Fibroblast of mammary gland (primary cell): ENCODE measurements at regions not wholly inside any gene's neighbourhood (a gene's known extent, or its start where the extent isn't known, plus 50 kb on each side); places are given as distances from the start of the nearest gene placed in this dataset.

ENCODE experiments used
- DNase-seq: peaks from one replicate; pipeline ENCODE4 v3.0.0-alpha.2; 2010; ENCODE audit warnings: low read depth
- H3K4me3 ChIP-seq: 2 replicates; pipeline ENCODE4 v1.5.1; 2011; ENCODE audit warnings: low read depth, mild to moderate bottlenecking, low read length, moderate library complexity; ENCODE audit not compliant: control insufficient read depth
- CTCF ChIP-seq: conservative IDR thresholded peaks from 2 replicates; pipeline ENCODE4 v1.5.1; 2011; ENCODE audit warnings: low read depth, low read length, inconsistent platforms; ENCODE audit not compliant: control insufficient read depth, insufficient read depth

- no peak overlapping the region for H3K4me3 ChIP-seq
- TF ChIP-seq CTCF = no peak
- DNase-seq = no peak
These were observed 824.5 kb upstream of the RAG2 start for GRCh38 chr11:37422511-37422910.

GRCh38 chr11:37411289-37411688, 813.3 kb upstream of the RAG2 start:
- TF ChIP-seq CTCF = no peak
- no peak overlapping the region for H3K4me3 ChIP-seq
- DNase-seq = no peak

DNA sequence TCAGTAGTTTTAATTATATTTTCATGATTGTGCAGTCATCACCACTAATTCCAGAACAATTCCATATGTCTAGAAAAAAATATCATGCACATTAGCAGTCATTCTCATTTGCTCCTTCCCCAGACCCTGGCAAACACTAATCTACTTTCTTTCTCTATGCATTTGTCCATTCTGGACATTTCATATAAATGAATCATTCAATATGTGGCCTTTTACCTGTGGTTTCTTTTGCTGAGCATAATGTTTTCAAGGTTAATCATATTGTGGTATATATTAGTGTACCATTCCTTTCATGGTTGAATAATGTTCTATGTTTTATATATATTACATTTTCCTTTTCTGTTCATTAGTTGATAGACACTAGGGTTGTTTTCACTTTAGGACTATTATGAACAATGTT, 811.1 kb upstream of the RAG2 start:
- no peak overlapping the region for H3K4me3 ChIP-seq
- no peak for DNase-seq
- TF ChIP-seq CTCF = no peak

DNA sequence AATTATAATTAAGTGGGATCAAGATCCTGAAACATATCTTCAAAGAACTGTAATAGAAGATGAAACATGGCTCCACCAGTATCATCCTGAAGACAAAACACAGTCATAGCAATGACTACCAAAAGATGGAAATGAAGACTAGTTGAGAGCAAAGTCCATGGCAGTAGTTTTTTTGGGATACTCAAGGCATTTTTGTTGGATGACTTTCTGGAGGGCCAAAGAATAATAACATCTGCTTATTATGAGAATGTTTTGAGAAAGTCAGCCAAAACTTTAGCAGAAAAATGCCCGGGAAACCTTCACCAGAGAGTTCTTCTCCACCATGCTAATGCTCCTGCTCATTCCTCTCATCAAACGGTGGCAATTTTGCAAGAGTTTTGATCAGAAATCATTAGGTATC, 809.4 kb upstream of the RAG2 start:
- TF ChIP-seq CTCF = no peak
- H3K4me3 ChIP-seq = no peak overlapping the region
- DNase-seq = no peak

GRCh38 chr11:37406651-37407050, 808.6 kb upstream of the RAG2 start:
- no peak overlapping the region for H3K4me3 ChIP-seq
- no peak for TF ChIP-seq CTCF
- no peak for DNase-seq

GRCh38 chr11:37404231-37404630, 806.2 kb upstream of the RAG2 start:
- TF ChIP-seq CTCF = no peak
- no peak for DNase-seq
- no peak overlapping the region for H3K4me3 ChIP-seq

DNA sequence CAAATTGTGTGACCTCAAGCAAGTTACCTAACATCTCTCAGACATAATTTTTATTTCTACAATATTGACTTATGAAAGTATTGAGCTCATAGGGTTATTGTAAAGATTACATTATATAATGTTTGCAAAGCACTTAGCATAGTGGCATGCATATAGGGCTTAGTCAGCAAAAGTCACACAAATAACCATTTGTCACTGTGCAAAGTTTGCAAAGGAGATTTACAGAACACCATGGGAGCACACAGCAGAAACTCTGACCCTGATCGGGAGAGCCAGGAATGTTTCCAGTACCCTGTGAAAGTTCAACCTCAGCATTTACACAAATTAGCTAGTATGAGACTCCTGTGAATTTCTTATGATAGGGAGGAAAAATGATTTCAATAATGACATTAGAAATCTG, 804.6 kb upstream of the RAG2 start:
- no peak overlapping the region for H3K4me3 ChIP-seq
- no peak for TF ChIP-seq CTCF
- no peak for DNase-seq
